HEK293T (cell line): ENCODE measurements at regions not wholly inside any gene's neighbourhood (a gene's known extent, or its start where the extent isn't known, plus 50 kb on each side); places are given as distances from the start of the nearest gene placed in this dataset.
A peak's percentile ranks its signal among the peaks of the same experiment; 100 is the strongest.

Source experiments
- CTCF ChIA-PET: fragments of 350-600 bp; formaldehyde crosslinking; extraction: SDS; loops from one replicate; lab custom pipeline; 2021; ENCODE audit warnings: antibody characterized with exemption, inconsistent platforms; lab: Yijun Ruan, JAX
- POLR2A ChIA-PET: fragments of 350-600 bp; formaldehyde crosslinking; extraction: SDS; loops from one replicate; lab custom pipeline; 2020; ENCODE audit warnings: antibody characterized with exemption, inconsistent platforms; lab: Yijun Ruan, JAX
- DNase-seq: peaks from one replicate; pipeline ENCODE4 v3.0.0; 2012; ENCODE audit warnings: mixed read lengths; ENCODE audit errors: extremely low spot score
- ARNT ChIP-seq: fragments of 450-650 bp; IDR thresholded peaks from 2 replicates; pipeline ENCODE4 v1.6.1; 2017; ENCODE audit warnings: mild to moderate bottlenecking
- BHLHE40 ChIP-seq: fragments of 450-650 bp; IDR thresholded peaks from 2 replicates; pipeline ENCODE4 v1.6.1; 2016; ENCODE audit warnings: mild to moderate bottlenecking, moderate library complexity, borderline replicate concordance
- CTBP1 ChIP-seq: fragments of 450-650 bp; IDR thresholded peaks from 2 replicates; pipeline ENCODE4 v1.6.1; 2016; ENCODE audit warnings: borderline replicate concordance
- ELF4 ChIP-seq: fragments of 450-650 bp; IDR thresholded peaks from 2 replicates; pipeline ENCODE4 v1.6.1; 2017; ENCODE audit warnings: antibody characterized with exemption
- FOXA1 ChIP-seq: fragments of 450-650 bp; IDR thresholded peaks from 2 replicates; pipeline ENCODE4 v1.6.1; 2016; ENCODE audit warnings: mild to moderate bottlenecking
- FOXK2 ChIP-seq: fragments of 450-650 bp; IDR thresholded peaks from 2 replicates; pipeline ENCODE4 v1.6.1; 2016; ENCODE audit warnings: mild to moderate bottlenecking
- FOXM1 ChIP-seq: fragments of 450-650 bp; IDR thresholded peaks from 2 replicates; pipeline ENCODE4 v1.6.1; 2017; ENCODE audit warnings: mild to moderate bottlenecking, borderline replicate concordance
- HDGF ChIP-seq: fragments of 450-650 bp; IDR thresholded peaks from 2 replicates; pipeline ENCODE4 v1.6.1; 2017; ENCODE audit warnings: antibody characterized with exemption, borderline replicate concordance
- L3MBTL2 ChIP-seq: fragments of 450-650 bp; conservative IDR thresholded peaks from 2 replicates; pipeline ENCODE4 v1.6.1; 2016; ENCODE audit warnings: mild to moderate bottlenecking
- LEF1 ChIP-seq: fragments of 450-650 bp; IDR thresholded peaks from 2 replicates; pipeline ENCODE4 v1.6.1; 2017; ENCODE audit warnings: mild to moderate bottlenecking, borderline replicate concordance
- NFRKB ChIP-seq: fragments of 450-650 bp; IDR thresholded peaks from 2 replicates; pipeline ENCODE4 v1.6.1; 2016; ENCODE audit warnings: mild to moderate bottlenecking, moderate library complexity
- SP1 ChIP-seq: fragments of 450-650 bp; IDR thresholded peaks from 2 replicates; pipeline ENCODE4 v1.6.1; 2017
- SUZ12 ChIP-seq: fragments of 450-650 bp; IDR thresholded peaks from 2 replicates; pipeline ENCODE4 v1.6.1; 2016; ENCODE audit warnings: mild to moderate bottlenecking
- TARDBP ChIP-seq: fragments of 450-650 bp; IDR thresholded peaks from 2 replicates; pipeline ENCODE4 v1.6.1; 2016
- ZNF384 ChIP-seq: fragments of 450-650 bp; IDR thresholded peaks from 2 replicates; pipeline ENCODE4 v1.6.1; 2016
- TF ChIP-seq, protein P1 (sequence below): fragments of 450-650 bp; IDR thresholded peaks from 2 replicates; pipeline ENCODE4 v1.6.1; 2016

DNA sequence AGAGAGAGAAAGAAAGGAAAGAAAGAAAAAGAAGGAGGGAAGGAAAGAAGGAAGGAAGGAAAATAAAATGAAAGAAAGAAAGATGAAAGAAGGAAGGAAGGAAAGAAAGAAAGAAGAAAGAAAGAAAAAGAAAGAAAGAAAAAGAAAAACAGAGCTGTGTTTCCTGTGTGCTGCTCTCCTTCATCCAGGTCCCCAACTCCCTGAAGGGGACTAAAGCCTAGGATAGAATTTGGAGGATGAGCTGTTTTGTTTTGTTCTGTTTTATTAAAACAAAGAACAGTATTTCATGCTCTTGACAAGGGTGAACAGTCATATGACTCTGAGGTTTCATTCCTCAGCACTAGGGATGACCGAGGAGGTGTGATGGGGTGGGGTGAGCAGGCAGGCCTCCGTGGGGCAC lies 164.8 kb upstream of the NDN start:
- ChIA-PET POLR2A (no interaction called here), CTCF (no interaction called here)
- no peak for DNase-seq
- no peak for TF ChIP-seq FOXK2
- TF ChIP-seq SUZ12, result no peak

DNA sequence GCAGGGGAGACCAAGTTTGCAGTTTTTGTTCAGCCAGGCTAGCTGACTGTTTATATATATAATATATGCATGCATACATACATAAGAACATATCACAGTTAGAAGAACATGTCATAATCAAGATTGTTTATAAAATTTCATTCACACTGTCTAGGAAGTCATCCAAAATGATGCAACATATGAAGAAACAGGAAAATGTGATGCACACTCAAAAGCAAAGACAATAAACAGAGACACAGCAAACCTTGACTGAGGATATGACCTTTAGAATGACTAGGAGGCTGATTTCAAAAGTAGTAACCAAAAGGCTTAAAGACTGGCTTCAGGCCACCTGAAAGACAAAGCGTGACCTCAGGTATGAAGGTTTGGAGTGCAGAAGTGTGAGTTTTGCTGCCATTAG lies 166.2 kb upstream of the NDN start:
- CTCF ChIA-PET, result no interaction called here
- no peak for DNase-seq
- TF ChIP-seq SUZ12 (no peak), LEF1 (no peak), ELF4 (no peak), L3MBTL2 (no peak)
- POLR2A ChIA-PET, result no interaction called here

DNA sequence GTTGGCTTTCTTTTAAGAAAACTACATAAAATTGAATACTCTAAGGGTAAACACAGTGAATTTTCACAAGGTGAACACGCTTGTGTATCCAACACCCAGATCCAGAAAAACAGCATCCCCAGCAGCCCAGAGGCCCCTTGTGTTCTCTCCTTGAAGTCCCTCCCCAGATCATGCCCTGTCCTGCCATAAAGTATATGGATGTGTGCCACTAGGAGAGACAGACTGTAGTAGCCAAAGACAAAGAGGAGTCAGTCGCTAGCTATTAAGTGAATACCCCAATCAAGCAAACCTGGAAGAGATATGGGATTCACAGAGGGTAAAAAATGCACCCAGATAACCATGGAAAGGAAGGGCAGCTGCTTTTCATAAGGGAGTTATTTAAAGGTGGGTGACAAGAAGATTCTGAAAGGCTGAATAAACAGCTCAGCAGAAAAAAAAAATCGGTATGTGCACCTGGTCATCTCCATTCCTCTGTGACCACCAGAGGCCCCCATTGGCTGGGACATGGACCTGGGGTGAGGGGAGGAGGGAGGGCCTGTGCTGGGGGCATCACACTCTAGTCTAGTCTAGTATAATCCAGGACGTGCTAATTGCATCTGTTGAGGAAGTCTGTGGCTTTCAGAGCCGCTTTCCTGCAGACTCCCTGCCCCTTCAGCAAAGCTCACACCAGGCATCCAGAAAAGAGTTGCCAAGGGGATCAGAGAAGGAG lies 167.3 kb upstream of the NDN start:
- CTCF ChIA-PET, result interaction anchor here (1.2 kb wide), 1 partner anchor 205 kb away, joined by 3 read pairs; no protein-coding TSS in a partner anchor

DNA sequence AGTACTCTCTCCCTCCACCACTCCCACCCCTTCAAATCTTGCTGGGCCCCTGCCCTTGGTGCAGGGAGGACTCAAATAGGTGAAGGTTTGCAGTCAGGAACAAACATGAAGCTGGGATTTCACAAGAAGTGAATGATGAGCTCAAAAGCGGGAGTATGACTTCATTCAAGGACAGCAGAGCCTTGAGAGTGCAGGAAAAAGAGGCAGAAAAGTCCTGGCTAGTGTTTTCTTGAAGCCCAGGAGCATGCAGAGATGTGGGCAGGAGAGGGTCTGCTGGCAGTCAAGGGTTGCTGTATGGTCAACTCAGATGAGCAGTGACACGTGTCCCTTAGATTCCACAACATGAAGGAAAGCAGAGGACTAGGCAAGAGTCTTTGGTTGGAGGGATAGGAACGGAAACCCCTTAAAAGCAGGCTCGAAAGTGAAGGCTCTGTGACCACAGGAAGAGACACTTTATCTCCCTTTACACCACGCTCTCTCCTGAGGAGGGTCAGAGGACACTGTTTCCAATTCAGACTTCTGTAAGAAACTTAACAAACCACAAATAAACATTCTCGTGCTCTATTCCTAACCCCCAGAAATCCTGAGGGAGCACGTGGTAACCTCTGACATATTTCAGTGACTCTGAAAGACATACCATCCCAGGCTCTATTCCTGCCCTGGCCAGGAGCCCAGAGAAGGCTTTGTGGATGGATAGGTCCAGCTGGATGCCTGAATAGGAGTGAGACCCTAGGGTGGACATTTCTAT lies 168.0 kb upstream of the NDN start:
- CTCF ChIA-PET, result interaction anchor here (1.2 kb wide), 1 partner anchor 206 kb away, joined by 3 read pairs; no protein-coding TSS in a partner anchor
- no peak for DNase-seq
- TF ChIP-seq FOXM1, result no peak
- TF ChIP-seq LEF1, result no peak
- no peak for TF ChIP-seq ELF4
- TF ChIP-seq FOXK2, result no peak
- TF ChIP-seq ZNF384, result no peak
- TF ChIP-seq, protein P1, sequence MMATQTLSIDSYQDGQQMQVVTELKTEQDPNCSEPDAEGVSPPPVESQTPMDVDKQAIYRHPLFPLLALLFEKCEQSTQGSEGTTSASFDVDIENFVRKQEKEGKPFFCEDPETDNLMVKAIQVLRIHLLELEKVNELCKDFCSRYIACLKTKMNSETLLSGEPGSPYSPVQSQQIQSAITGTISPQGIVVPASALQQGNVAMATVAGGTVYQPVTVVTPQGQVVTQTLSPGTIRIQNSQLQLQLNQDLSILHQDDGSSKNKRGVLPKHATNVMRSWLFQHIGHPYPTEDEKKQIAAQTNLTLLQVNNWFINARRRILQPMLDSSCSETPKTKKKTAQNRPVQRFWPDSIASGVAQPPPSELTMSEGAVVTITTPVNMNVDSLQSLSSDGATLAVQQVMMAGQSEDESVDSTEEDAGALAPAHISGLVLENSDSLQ, result no peak
- TF ChIP-seq L3MBTL2, result no peak
- TF ChIP-seq SP1, result no peak
- no peak for TF ChIP-seq FOXA1
- POLR2A ChIA-PET, result no interaction called here

More for the DNA sequence above, 167.3 kb upstream of the NDN start:
- DNase-seq, result no peak
- TF ChIP-seq, protein P1, result no peak
- TF ChIP-seq ZNF384, result no peak
- TF ChIP-seq LEF1, result no peak
- TF ChIP-seq ELF4, result no peak
- TF ChIP-seq FOXK2, result no peak
- TF ChIP-seq BHLHE40, result no peak
- no peak for TF ChIP-seq CTBP1
- no peak for TF ChIP-seq HDGF
- no peak for TF ChIP-seq SP1
- TF ChIP-seq L3MBTL2, result no peak
- POLR2A ChIA-PET, result no interaction called here

DNA sequence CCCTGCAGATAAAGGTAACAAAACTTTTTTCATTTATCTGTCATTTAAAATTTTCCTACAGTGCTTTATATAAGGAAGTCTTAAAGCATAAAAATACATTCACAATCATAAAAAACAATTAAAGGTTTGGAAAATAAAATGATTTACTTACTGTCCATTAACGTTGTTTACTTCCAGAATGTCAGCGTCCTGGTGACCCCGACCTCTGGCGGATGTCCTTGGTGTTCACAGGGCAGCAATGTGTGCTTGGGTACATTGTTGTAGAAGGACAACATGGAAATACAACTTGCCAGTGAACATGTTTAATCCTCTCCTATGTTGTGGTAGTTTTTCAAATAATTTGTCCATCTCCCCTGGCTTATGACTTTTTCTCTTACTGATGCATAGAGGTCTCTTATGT lies 168.8 kb upstream of the NDN start:
- TF ChIP-seq LEF1, result no peak
- no peak for TF ChIP-seq SUZ12
- TF ChIP-seq BHLHE40, result no peak
- no peak for TF ChIP-seq FOXK2
- no peak for TF ChIP-seq FOXA1
- ChIA-PET CTCF (interaction anchor here (0.7 kb wide), 1 partner anchor 257 kb away, joined by 3 read pairs; no protein-coding TSS in a partner anchor), POLR2A (no interaction called here)
- DNase-seq, result no peak

DNA sequence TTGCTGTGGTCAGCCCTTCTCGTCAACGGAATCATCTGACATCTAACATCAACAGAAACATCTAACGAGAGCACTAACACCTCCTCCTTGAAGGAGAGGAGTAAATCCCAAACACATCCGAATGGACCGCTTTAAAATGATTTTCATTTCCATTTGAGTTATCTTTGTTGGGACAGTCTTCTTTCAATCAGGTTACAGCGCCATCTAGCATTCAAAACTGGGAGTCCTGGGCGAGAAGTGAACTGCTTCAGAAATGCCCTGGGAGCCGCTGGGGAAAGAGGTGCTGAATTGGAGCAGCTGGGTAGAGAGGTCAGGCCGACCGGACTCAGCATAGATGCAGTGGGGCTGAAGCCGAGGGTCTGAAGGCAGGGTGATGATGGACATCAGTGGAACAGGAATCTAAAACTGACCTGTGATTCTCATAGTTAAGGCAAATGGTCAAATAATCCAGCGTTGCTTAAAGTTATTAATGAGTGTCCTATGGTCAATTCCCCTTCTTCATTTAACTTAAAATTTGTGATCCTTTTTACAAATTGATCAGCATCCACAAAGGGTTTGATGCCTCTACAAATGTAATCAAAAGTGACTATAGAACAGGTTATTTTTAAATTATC lies 170.0 kb upstream of the NDN start:
- POLR2A ChIA-PET, result no interaction called here
- no peak for TF ChIP-seq FOXM1
- TF ChIP-seq TARDBP, result no peak
- no peak for TF ChIP-seq LEF1
- no peak for TF ChIP-seq ARNT
- no peak for TF ChIP-seq HDGF
- TF ChIP-seq ELF4, result no peak
- TF ChIP-seq ZNF384, result no peak
- TF ChIP-seq NFRKB, result no peak
- no peak for TF ChIP-seq L3MBTL2
- TF ChIP-seq, protein P1, result no peak
- no peak for TF ChIP-seq FOXA1
- TF ChIP-seq CTBP1, result no peak
- no peak for TF ChIP-seq SP1
- CTCF ChIA-PET, result no interaction called here
- peak; percentile 9 for DNase-seq
